ENCODE measurements at regions not wholly inside any gene's neighbourhood (a gene's known extent, or its start where the extent isn't known, plus 50 kb on each side); places are given as distances from the start of the nearest gene placed in this dataset.
A peak's percentile ranks its signal among the peaks of the same experiment; 100 is the strongest.
"Not testable (repeated sequence)": the region's sequence is repeated elsewhere in the genome, so short reads cannot be mapped to it uniquely, and the experiment has no call there.

DNA sequence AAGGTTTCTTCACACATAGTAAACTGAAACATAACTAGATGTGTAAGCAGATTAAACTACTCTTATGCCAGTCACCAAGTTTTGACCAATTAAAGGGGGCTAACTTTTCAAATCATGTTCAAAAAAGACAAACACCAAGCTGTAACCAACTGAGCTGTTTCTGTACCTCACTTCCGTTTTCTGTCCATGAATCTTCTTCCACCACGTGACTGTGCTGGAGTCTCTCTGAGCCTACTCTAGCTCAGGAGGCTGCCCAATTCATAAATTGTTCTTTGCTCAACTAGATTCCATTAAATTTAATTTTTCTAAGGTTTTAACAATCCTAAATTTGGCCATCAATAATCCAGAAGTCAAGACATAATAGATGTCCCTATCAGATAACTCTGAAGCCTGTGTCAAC lies 229.4 kb downstream of the FNDC1 start:
- DNase-seq = peak; percentile 62
- Histone ChIP-seq H3K4me3 (ENCODE audit: low read length) (no peak overlapping the region), H3K27ac (ENCODE audit: low read length) (no peak overlapping the region), H3K79me2 (ENCODE audit: low read length) (no peaks in the 10 kb centered on the region), H2AFZ (ENCODE audit: low read length) (peak overlapping the region; percentile 44; the same call in 1 of the 2 replicates), H3K27me3 (ENCODE audit: low read length) (no peaks in the 10 kb centered on the region), H3K4me2 (ENCODE audit: low read depth, low read length, poor library complexity, severe bottlenecking) (no peak overlapping the region), H3K4me1 (ENCODE audit: low read length) (peaks cover 3% of the 10 kb centered on the region), H3K9ac (ENCODE audit: low read length) (no peak overlapping the region), H4K20me1 (ENCODE audit: insufficient read depth, low read depth, low read length) (no peaks in the 10 kb centered on the region), H3K36me3 (ENCODE audit: insufficient read depth, low read length) (no peaks in the 10 kb centered on the region; the same call in 1 of the 2 replicates), H3K9me3 (ENCODE audit: low read length) (peaks cover 5% of the 10 kb centered on the region), H3K9me2 (replicated peaks; ENCODE audit: insufficient read depth, low read length) (no peaks in the 10 kb centered on the region)

DNA sequence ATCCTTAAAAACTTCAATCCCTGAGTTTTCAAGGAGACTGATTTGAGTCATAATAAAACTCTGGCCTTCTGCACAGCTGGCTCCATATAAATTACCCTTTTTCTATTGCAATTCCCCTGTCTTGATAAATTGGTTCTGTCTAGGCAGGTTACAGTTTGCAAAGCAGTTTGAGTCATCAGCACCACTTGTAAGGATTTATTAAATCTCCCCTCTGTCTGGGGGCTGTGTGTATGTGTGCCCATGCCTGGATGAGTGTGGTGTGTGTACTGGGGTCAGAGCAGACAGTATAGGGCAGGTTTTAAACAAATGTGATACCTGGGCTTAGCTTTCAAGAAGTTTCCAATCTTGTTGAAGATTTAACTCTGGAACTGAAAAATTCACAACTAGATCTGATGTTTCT lies 228.6 kb downstream of the FNDC1 start:
- Histone ChIP-seq H3K27ac (ENCODE audit: low read length) (no peak overlapping the region), H3K27me3 (ENCODE audit: low read length) (no peaks in the 10 kb centered on the region), H3K4me3 (ENCODE audit: low read length) (no peak overlapping the region), H4K20me1 (ENCODE audit: insufficient read depth, low read depth, low read length) (no peaks in the 10 kb centered on the region), H3K9me2 (replicated peaks; ENCODE audit: insufficient read depth, low read length) (no peaks in the 10 kb centered on the region), H3K9ac (ENCODE audit: low read length) (no peak overlapping the region), H3K79me2 (ENCODE audit: low read length) (no peaks in the 10 kb centered on the region), H3K9me3 (ENCODE audit: low read length) (peaks cover 5% of the 10 kb centered on the region), H3K4me2 (ENCODE audit: low read depth, low read length, poor library complexity, severe bottlenecking) (no peak overlapping the region), H3K36me3 (ENCODE audit: insufficient read depth, low read length) (no peaks in the 10 kb centered on the region; the same call in 1 of the 2 replicates), H2AFZ (ENCODE audit: low read length) (no peak overlapping the region), H3K4me1 (ENCODE audit: low read length) (peaks cover 3% of the 10 kb centered on the region; the same call in 1 of the 2 replicates)
- no peak for DNase-seq

DNA sequence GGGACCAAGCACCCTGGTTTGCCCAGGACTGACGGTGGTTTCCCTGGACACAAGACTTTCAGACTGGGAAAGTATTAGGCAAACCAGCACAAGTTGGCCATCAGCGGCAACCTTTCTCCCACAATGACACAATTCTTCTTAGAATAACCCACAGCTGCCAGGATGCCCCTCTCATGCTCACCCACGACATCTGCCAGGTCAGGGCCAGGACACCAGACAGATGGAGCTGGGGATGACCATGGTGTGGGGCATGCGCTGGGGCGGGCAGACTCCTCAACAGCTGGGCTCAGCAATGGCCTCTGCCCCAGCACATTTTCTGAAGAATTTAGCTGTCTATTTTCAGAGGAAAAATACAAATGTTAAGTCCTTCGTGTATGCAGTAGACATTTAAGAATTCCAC lies 226.4 kb downstream of the FNDC1 start:
- no peak for DNase-seq
- Histone ChIP-seq H3K27ac (ENCODE audit: low read length) (no peak overlapping the region), H3K9me3 (ENCODE audit: low read length) (peaks cover 5% of the 10 kb centered on the region), H3K4me3 (ENCODE audit: low read length) (no peak overlapping the region), H3K36me3 (ENCODE audit: insufficient read depth, low read length) (no peaks in the 10 kb centered on the region; the same call in 1 of the 2 replicates), H3K4me1 (ENCODE audit: low read length) (peaks cover 3% of the 10 kb centered on the region), H3K9ac (ENCODE audit: low read length) (no peak overlapping the region), H4K20me1 (ENCODE audit: insufficient read depth, low read depth, low read length) (no peaks in the 10 kb centered on the region), H3K79me2 (ENCODE audit: low read length) (no peaks in the 10 kb centered on the region), H3K4me2 (ENCODE audit: low read depth, low read length, poor library complexity, severe bottlenecking) (no peak overlapping the region), H3K27me3 (ENCODE audit: low read length) (no peaks in the 10 kb centered on the region), H2AFZ (ENCODE audit: low read length) (no peak overlapping the region), H3K9me2 (replicated peaks; ENCODE audit: insufficient read depth, low read length) (no peaks in the 10 kb centered on the region)

DNA sequence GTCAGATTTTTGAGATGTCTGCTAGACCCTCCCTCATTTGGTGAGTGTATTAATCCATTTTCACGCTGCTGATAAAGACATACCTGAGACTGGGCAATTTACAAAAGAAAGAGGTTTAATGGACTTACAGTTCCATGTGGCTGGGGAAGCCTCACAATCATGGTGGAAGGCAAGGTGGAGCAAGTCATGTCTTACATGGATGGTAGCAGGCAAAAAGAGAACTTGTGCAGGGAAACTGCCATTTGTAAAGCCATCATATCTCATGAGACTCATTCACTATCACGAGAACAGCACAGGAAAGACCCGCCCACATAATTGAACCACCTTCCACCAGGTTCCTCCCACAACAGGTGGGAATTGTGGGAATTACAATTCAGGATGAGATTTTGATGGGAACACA lies 223.5 kb downstream of the FNDC1 start:
- H3K9me2 ChIP-seq (replicated peaks; ENCODE audit: insufficient read depth, low read length); H3K9ac ChIP-seq (ENCODE audit: low read length): not testable (repeated sequence)
- peaks cover 20% of the 10 kb centered on the region for H3K4me1 ChIP-seq (ENCODE audit: low read length)

DNA sequence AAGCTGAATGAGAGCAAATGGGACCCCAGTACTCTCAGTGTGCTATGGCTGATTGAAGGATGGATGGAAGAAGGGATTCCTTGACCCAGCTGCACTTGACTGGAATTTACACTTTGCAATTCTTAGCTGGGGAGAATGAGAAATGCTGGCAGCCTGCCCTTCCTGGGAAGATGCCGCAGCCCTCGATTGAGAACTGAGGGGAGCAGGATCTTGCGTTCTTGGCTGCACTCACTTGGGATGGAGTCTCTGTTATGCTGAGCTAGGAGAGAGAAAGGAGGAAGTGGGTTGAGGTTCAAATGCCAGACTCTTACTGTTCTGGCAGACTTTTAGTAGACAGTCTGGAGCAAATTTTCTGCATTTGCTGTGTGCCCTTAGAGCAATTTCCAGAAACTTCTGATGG lies 221.2 kb downstream of the FNDC1 start:
- Histone ChIP-seq H3K4me3 (ENCODE audit: low read length) (no peak overlapping the region), H3K9ac (ENCODE audit: low read length) (no peak overlapping the region), H3K27ac (ENCODE audit: low read length) (no peak overlapping the region), H3K9me2 (replicated peaks; ENCODE audit: insufficient read depth, low read length) (no peaks in the 10 kb centered on the region), H3K4me1 (ENCODE audit: low read length) (peaks cover 20% of the 10 kb centered on the region), H4K20me1 (ENCODE audit: insufficient read depth, low read depth, low read length) (no peaks in the 10 kb centered on the region), H3K36me3 (ENCODE audit: insufficient read depth, low read length) (no peaks in the 10 kb centered on the region), H3K27me3 (ENCODE audit: low read length) (no peaks in the 10 kb centered on the region), H3K4me2 (ENCODE audit: low read depth, low read length, poor library complexity, severe bottlenecking) (no peak overlapping the region), H2AFZ (ENCODE audit: low read length) (no peak overlapping the region), H3K79me2 (ENCODE audit: low read length) (no peaks in the 10 kb centered on the region), H3K9me3 (ENCODE audit: low read length) (no peaks in the 10 kb centered on the region)
- no peak for DNase-seq

More for the DNA sequence above, 223.5 kb downstream of the FNDC1 start:
- H2AFZ ChIP-seq (ENCODE audit: low read length); H3K4me2 ChIP-seq (ENCODE audit: low read depth, low read length, poor library complexity, severe bottlenecking); H3K79me2 ChIP-seq (ENCODE audit: low read length); H3K36me3 ChIP-seq (ENCODE audit: insufficient read depth, low read length); H3K27me3 ChIP-seq (ENCODE audit: low read length); H3K4me3 ChIP-seq (ENCODE audit: low read length); H4K20me1 ChIP-seq (ENCODE audit: insufficient read depth, low read depth, low read length); DNase-seq; H3K9me3 ChIP-seq (ENCODE audit: low read length); H3K27ac ChIP-seq (ENCODE audit: low read length): not testable (repeated sequence)

DNA sequence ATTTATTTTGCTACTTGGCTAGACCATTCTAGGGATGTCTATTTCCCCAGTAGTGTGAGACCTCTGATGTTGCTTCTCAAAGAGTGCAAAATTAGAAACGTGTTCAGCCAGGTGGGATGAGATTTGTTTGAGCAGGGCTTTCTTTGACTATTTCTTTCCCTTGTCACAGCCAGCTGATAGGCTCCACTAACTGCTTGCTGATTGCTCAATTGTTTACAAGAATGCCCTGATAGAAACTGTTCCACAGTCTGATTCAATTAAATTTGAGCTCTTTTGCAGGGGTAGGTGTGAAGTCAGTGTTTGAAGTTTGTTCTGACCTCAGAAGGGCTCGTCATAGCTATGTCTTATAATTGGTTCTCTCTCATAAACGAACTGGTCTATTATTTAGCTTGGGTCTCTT lies 220.5 kb downstream of the FNDC1 start:
- no peaks in the 10 kb centered on the region for H3K9me3 ChIP-seq (ENCODE audit: low read length)
- no peaks in the 10 kb centered on the region for H3K36me3 ChIP-seq (ENCODE audit: insufficient read depth, low read length)
- no peak overlapping the region for H3K9ac ChIP-seq (ENCODE audit: low read length)
- no peaks in the 10 kb centered on the region for H3K27me3 ChIP-seq (ENCODE audit: low read length)
- H3K79me2 ChIP-seq (ENCODE audit: low read length) = no peaks in the 10 kb centered on the region
- H3K27ac ChIP-seq (ENCODE audit: low read length) = no peak overlapping the region
- no peak overlapping the region for H2AFZ ChIP-seq (ENCODE audit: low read length)
- no peak overlapping the region for H3K4me2 ChIP-seq (ENCODE audit: low read depth, low read length, poor library complexity, severe bottlenecking)
- H3K9me2 ChIP-seq (replicated peaks; ENCODE audit: insufficient read depth, low read length) = no peaks in the 10 kb centered on the region
- H3K4me1 ChIP-seq (ENCODE audit: low read length) = peaks cover 20% of the 10 kb centered on the region
- no peak overlapping the region for H3K4me3 ChIP-seq (ENCODE audit: low read length)
- no peak for DNase-seq
- H4K20me1 ChIP-seq (ENCODE audit: insufficient read depth, low read depth, low read length) = no peaks in the 10 kb centered on the region

DNA sequence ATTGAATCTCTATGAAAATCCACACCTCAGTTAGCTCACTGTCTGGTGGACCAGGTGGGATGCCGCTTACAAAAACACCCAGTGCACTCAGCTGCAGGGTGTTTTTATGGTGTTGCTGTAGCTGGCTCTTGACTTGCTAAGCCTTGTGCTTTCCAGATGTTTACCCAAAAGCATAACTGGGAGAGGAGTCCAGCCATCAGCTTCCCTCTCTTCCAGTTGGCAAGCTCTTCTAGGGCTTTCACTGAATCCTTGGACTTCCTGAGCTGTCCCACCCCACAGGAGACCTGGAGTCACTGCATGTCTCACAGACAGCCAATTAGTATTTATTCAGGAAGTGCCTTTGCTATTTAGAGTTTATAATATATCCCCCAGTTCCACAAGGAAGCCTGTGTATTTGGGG lies 210.9 kb downstream of the FNDC1 start:
- Histone ChIP-seq H3K4me3 (ENCODE audit: low read length) (no peak overlapping the region), H3K27ac (ENCODE audit: low read length) (no peak overlapping the region), H3K36me3 (ENCODE audit: insufficient read depth, low read length) (no peaks in the 10 kb centered on the region), H2AFZ (ENCODE audit: low read length) (no peak overlapping the region), H3K27me3 (ENCODE audit: low read length) (no peaks in the 10 kb centered on the region), H4K20me1 (ENCODE audit: insufficient read depth, low read depth, low read length) (no peaks in the 10 kb centered on the region), H3K79me2 (ENCODE audit: low read length) (no peaks in the 10 kb centered on the region), H3K9me2 (replicated peaks; ENCODE audit: insufficient read depth, low read length) (no peaks in the 10 kb centered on the region), H3K9ac (ENCODE audit: low read length) (no peak overlapping the region), H3K4me1 (ENCODE audit: low read length) (peaks cover 12% of the 10 kb centered on the region), H3K4me2 (ENCODE audit: low read depth, low read length, poor library complexity, severe bottlenecking) (no peak overlapping the region), H3K9me3 (ENCODE audit: low read length) (no peaks in the 10 kb centered on the region)
- no peak for DNase-seq

DNA sequence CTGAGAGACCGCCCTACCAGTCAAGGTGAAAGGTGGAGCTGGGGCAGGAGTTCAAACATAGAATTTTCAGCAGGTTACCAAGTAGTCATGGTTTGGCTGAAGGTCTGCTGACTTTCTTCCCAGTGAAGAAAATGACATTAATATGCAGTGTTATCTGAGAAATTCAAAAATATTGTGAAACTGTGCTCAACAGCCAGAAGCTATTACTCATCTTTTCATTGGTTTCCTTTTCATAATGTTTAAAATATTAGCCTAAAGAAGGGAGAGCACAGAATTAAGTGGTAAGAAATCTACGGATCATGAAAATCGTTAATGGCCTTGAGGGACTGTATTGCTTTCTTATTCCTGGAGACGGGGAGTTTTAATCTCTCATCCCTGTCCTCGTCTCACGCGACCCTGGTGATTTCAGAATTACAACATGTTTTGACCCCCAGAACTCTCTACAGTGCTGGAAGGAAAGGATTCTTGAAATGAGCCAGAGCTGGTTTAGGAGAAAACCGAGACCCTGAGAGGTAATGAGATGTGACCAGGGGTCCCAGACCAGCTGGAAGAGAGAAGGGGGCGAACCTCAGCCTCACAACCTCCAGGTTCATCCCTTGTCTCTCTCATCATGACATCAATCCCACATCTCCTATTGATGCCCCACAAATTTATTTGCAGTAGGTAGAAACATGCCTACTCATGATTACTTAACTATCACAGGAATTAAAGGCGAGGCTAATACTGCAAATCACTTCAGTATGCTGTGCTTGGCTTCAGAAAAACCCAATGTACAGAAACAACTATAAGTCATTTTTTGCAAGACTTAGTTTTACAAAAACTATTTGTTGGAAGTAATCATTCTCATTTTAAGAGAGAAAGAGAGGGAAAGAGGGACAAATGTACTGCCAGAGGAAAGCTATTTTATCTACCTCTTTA lies 209.5 kb downstream of the FNDC1 start:
- H3K79me2 ChIP-seq (ENCODE audit: low read length) = no peaks in the 10 kb centered on the region
- H3K36me3 ChIP-seq (ENCODE audit: insufficient read depth, low read length) = no peaks in the 10 kb centered on the region
- no peaks in the 10 kb centered on the region for H4K20me1 ChIP-seq (ENCODE audit: insufficient read depth, low read depth, low read length)
- H3K9me2 ChIP-seq (replicated peaks; ENCODE audit: insufficient read depth, low read length) = no peaks in the 10 kb centered on the region
- H3K4me3 ChIP-seq (ENCODE audit: low read length) = no peak overlapping the region
- no peak overlapping the region for H3K9ac ChIP-seq (ENCODE audit: low read length)
- H3K27me3 ChIP-seq (ENCODE audit: low read length) = no peaks in the 10 kb centered on the region
- no peak overlapping the region for H2AFZ ChIP-seq (ENCODE audit: low read length)
- DNase-seq = no peak
- no peaks in the 10 kb centered on the region for H3K9me3 ChIP-seq (ENCODE audit: low read length)
- no peak overlapping the region for H3K27ac ChIP-seq (ENCODE audit: low read length)
- H3K4me2 ChIP-seq (ENCODE audit: low read depth, low read length, poor library complexity, severe bottlenecking) = no peak overlapping the region
- peaks cover 12% of the 10 kb centered on the region for H3K4me1 ChIP-seq (ENCODE audit: low read length)

Data from Karpas-422 (cell line).